MM.1S (cell line): ENCODE measurements at regions not wholly inside any gene's neighbourhood (a gene's known extent, or its start where the extent isn't known, plus 50 kb on each side); places are given as distances from the start of the nearest gene placed in this dataset.

Experiments
- CTCF ChIP-seq: fragments of 300-600 bp; sonication (generic); IDR thresholded peaks from 2 replicates; pipeline ENCODE4 v1.5.1; 2016; ENCODE audit warnings: antibody characterized with exemption, low read length, mixed read lengths
- EZH2 ChIP-seq: fragments of 300-600 bp; sonication (generic); optimal IDR thresholded peaks from 2 replicates; pipeline ENCODE3; 2017; ENCODE audit warnings: low read depth, mild to moderate bottlenecking, antibody characterized with exemption, low read length, mixed read lengths
- EZH2phosphoT487 ChIP-seq: fragments of 300-600 bp; sonication (generic); IDR thresholded peaks from 2 replicates; pipeline ENCODE4 v1.6.1; 2018; ENCODE audit warnings: antibody characterized with exemption, low read length

GRCh38 chr11:112836256-112836602 lies 125.0 kb upstream of the NCAM1 start:
- TF ChIP-seq EZH2 (no peak), EZH2phosphoT487 (no peak), CTCF (no peak)
